UCSD-AML1 (cell line): ENCODE measurements at regions not wholly inside any gene's neighbourhood (a gene's known extent, or its start where the extent isn't known, plus 50 kb on each side); places are given as distances from the start of the nearest gene placed in this dataset.

Experiments used
- DNase-seq: peaks from one replicate; lab custom pipeline; 2025; ENCODE audit not compliant: unreplicated experiment; lab: John Stamatoyannopoulos, UW

GRCh38 chr20:40769677-40770285 lies 80.7 kb upstream of the MAFB start:
- DNase-seq: no peak

GRCh38 chr20:40770564-40771307 lies 81.7 kb upstream of the MAFB start:
- DNase-seq: no peak

GRCh38 chr20:40771308-40771610 lies 82.2 kb upstream of the MAFB start:
- DNase-seq: no peak

GRCh38 chr20:40771848-40772511 lies 82.9 kb upstream of the MAFB start:
- DNase-seq: no peak

GRCh38 chr20:40773376-40773775 lies 84.3 kb upstream of the MAFB start:
- no peak for DNase-seq

- DNase-seq: no peak
These were observed 85.2 kb upstream of the MAFB start for GRCh38 chr20:40774252-40774651.

- no peak for DNase-seq
These were observed 86.6 kb upstream of the MAFB start for GRCh38 chr20:40775561-40776146.

- DNase-seq: no peak
These were observed 87.7 kb upstream of the MAFB start for GRCh38 chr20:40776466-40777457.

- no peak for DNase-seq
These were observed 88.6 kb upstream of the MAFB start for GRCh38 chr20:40777653-40778052.

- no peak for DNase-seq
These were observed 90.0 kb upstream of the MAFB start for GRCh38 chr20:40778894-40779496.

GRCh38 chr20:40781327-40782042 lies 92.4 kb upstream of the MAFB start:
- no peak for DNase-seq

- DNase-seq: no peak
These were observed 93.0 kb upstream of the MAFB start for GRCh38 chr20:40782043-40782368.

- no peak for DNase-seq
These were observed 96.3 kb upstream of the MAFB start for GRCh38 chr20:40785346-40785745.

- no peak for DNase-seq
These were observed 97.3 kb upstream of the MAFB start for GRCh38 chr20:40786336-40786735.

GRCh38 chr20:40787941-40788340 lies 98.9 kb upstream of the MAFB start:
- no peak for DNase-seq

GRCh38 chr20:40797425-40797824 lies 108.4 kb upstream of the MAFB start:
- no peak for DNase-seq

GRCh38 chr20:40798066-40798465 lies 109.0 kb upstream of the MAFB start:
- DNase-seq: no peak

GRCh38 chr20:40802886-40803285 lies 113.8 kb upstream of the MAFB start:
- DNase-seq: no peak

- DNase-seq: no peak
These were observed 114.3 kb upstream of the MAFB start for GRCh38 chr20:40803381-40803780.

- no peak for DNase-seq
These were observed 116.6 kb upstream of the MAFB start for GRCh38 chr20:40805592-40805991.
